ENCODE measurements at regions not wholly inside any gene's neighbourhood (a gene's known extent, or its start where the extent isn't known, plus 50 kb on each side); places are given as distances from the start of the nearest gene placed in this dataset.

GRCh38 chr15:29600262-29600661, 222.0 kb downstream of the TJP1 start:
- DNase-seq = no peak

GRCh38 chr15:29596266-29596665, 226.0 kb downstream of the TJP1 start:
- peak; percentile 7 for DNase-seq

DNA sequence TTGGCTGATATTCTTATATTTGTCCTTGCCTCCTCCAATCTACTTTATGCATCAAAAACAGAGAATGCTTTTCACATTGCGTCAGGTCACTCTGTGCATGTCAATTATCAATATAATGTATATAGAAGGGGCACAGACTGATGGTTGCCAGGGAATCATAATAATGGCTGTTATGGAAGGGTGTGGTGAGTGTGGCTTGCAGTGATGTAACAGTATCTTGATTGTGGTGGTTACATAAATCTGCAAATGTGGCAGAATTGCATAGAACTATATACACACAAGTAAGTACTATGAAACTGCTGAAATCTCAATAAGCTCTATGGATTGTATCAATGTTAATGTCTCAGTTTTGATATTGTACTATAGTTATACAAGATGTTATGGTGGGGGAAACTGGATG, 228.6 kb downstream of the TJP1 start:
- DNase-seq = no peak

GRCh38 chr15:29593111-29593510, 229.2 kb downstream of the TJP1 start:
- no peak for DNase-seq

DNA sequence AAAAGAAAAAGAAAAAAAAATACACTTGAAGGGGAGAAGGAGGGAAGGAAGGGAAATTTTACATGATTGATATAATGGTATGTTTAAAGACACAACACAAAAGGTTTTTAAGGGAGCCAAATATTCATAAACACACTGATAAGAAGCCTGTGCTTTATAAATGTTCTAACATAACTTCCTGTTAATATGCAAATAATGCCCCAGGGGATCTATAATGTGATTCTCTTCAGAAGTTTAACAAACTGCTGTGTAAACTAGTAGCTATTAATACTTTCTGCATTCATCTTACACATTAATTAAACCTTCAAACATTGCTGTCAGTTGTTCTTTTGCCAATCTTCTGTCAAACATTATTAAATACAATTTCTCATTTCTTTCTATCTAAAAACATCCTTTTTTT, 231.6 kb downstream of the TJP1 start:
- no peak for DNase-seq

DNA sequence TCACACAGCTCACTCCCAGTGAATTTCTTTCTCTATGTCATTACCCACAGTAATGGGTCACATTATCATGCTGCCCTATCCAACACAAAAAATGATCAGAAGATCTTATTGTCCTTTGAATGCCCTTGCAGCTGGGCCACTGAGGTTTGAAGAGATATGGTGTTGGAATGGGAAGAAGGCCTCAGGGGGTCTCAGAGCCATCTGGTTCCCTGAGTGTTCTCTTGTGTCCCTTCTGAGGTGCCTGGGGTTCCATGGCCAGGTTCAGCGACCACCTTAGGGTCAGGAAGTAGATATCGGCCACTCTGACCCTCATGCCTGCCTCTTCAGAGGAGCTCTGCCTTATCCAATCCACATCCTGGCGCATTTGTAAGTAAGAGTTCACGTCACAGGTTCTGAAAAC, 232.3 kb downstream of the TJP1 start:
- DNase-seq = no peak

GRCh38 chr15:29589416-29589815, 232.9 kb downstream of the TJP1 start:
- DNase-seq = no peak

DNA sequence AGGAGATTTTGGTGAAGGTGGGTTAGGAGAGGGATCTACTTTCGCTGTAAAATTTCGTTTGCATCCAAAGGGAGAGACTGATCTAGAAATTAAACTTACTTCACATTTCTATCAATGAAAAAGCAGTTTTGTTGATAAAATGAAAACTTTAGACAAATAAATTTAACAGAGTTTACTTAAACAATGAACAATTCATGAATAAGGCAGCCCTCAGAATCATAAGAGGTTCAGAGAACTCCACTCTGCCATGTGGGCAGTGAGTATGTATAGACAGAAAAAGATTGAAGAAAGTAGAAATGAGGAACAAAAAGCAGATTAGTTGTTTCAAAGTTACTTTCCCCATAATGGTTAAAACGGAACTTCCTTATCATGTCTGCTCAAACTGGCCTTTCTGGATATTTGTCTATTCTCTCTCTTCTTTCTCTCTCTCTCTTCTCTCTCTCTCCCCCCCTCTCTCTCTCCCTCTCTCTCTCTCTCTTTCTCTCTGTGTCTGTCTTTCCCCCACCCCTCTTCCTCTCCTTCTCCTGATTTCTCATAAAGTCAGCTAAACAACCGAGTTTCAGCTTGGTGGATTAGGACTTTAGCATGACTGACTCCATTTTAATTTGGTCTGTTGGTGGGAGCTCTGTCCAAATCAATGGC, 248.9 kb downstream of the TJP1 start:
- no peak for DNase-seq

DNA sequence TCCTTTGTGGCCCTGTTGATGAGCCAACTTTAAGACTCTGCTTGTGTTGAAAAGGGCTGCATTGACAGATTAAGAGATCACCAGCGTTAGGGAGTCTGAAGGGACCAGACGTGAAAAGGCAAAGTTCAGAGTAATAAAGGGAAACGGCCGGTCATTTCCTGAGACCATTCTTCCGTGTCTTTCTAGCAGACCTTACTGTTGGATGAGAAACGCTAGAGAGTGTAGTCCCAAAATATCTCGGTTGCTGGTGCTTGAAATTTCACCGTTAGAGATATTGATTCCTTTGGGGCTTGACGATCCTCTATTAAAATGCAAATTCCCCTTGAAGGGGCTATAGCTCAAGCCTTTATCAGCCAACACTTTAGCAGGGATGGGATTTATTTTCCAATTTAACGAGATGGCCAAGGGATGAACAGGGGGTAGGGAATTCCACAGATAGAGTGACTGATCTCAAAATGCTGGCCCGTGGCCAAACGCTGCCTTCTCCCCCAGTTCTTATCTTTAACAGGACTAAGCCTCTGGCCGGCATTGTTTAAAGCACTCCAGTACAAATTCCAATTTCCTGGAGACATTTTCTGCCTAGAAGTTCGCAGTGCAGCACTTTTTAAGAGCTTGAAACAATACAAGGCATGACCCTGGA, 250.4 kb downstream of the TJP1 start:
- no peak for DNase-seq

GRCh38 chr15:29570948-29571791, 251.1 kb downstream of the TJP1 start:
- DNase-seq = peak; percentile 0

DNA sequence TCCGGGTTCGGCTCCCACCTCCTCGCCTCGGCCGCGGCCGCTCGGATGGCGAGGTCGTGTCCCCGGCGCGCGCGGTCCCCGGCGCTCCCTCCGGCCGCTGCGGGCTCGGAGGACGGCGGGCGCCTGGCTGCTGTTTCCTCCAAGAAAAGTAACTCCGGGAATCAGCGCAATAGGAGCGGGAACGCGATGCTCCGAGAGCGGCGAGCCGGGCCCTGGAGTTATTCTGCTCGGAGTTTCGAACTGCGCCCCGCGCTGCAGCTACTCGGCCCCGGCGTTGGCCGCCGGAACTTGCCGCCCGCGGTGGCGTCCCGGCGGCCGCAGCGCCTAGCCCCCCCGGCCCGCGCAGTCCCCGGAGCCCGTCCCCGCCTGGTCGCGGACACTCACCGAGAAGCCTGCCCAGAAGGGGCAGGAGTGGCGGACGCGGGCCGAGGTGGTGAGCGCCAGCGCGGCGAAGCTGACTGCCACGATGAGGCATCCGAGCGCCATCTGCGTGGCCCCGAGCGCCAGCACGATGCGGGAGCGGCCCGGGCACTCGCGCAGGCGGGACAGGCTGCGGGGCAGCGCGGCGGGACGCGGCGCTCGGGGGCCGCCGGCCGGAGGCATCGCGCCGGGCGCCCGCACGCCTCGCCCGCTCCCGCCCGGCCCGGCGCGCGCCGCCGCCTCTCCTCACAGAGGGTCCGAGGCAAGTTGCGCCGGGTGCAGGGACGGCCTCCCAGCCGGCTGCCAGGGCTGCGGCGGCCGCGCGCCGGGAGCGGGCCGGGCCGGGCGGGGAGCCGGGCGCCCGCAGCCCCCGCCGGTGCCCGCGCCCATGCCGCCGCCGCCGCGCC, 251.9 kb downstream of the TJP1 start:
- DNase-seq = no peak

DNA sequence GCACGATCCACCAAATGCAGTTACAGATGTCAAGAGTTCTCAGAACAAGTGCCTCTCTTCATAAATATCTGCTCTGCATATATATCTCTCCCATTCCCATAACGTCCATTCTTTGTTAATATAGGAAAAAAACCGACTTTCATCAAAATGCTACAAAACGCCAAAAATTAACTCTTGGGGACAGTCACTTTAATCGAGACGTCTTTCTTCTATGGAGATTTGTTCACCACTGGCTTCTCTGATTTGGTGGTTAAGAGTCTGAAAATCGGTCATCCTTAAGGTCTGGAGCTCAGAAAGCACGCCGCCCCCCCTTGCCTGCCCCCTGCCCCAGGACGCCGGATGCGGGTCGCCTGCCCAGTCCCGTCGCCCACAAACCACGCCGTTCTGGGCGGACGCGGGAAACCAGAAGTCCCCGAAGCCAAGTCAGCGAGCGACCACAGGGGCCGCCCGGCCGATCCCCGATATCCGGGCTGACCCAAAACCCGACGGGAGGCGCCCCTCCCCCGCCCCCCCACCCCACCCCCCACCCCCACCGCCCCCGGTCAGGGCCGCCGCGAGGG, 252.7 kb downstream of the TJP1 start:
- DNase-seq = no peak

- DNase-seq = peak; percentile 8
Observed at GRCh38 chr15:29568840-29569532, 253.3 kb downstream of the TJP1 start.

DNA sequence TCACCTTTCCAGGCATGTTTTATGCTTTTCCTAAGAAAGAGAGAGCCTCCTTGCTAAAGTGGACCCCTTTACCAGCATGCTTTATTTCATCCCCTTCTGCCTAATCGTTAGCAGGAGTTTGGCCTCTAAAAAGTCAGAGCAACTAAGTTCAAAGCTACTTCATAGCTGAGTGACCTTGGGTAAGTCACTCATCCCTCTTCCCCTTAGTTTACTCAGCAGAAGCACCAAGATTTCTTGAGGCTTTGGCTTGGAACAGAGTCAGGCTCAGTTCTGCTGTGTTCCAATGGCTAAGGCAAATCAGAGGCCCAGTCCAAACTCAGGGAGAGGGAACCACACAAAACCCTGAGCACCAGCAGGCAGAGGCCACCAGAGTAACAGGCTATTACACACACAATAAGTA, 254.9 kb downstream of the TJP1 start:
- no peak for DNase-seq

DNA sequence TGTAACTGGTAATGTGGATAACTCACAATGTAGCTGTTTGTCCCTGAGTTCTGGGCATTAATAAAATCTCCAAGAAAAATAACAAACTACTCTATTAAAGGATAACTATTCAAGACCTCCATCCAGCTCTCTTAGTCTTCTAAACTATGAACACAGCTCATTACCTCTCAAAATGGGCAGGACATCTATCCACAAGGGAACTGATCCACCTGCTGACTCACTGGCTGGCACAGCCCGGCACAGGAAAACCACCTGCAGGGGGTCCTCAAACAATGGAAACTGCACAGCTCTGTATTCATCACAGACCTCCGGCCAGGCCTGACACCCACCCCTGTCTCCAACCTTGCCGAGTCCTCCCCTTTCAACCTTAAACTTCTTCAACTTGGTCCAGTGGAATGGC, 255.4 kb downstream of the TJP1 start:
- DNase-seq = no peak

GRCh38 chr15:29563112-29563511, 259.2 kb downstream of the TJP1 start:
- DNase-seq = no peak

DNA sequence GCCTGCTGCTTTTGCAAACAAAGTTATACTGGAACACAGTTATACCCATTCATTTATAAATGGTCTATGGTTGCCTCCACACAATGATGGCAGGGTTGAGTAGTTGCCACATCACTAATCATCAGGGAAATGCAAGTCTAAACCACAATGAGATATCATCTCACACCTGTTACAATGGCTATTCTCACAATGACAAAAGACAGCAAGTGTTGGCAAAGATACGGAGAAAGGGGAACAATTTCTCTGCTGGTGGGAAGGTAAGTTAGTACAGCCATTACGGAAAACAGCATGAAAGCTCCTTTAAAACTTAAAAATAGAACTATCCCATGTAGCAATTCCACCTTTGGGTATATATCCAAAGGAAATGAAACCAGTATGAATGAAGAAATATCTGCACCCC, 261.4 kb downstream of the TJP1 start:
- DNase-seq = no peak

GRCh38 chr15:29558261-29558660, 264.0 kb downstream of the TJP1 start:
- DNase-seq = no peak

DNA sequence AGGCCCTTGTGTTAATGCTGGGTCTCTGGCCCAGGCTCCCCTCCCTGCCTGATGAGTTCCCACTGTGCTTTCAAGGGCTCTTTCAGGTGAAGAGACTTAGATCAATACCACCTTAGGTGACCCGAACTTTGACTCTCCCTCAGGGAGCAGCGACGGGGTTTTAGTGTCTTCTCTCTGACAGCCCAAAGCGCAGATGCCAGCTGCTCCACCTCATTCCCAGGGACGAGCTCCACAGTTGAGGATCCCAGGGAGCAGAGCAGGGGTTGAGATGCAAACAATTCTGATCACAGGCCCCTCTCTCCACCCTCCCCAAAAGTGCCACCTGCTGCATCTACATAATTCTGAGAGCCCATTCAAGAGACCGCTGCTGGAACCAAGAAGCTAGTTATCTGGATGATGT, 265.1 kb downstream of the TJP1 start:
- DNase-seq = no peak

DNA sequence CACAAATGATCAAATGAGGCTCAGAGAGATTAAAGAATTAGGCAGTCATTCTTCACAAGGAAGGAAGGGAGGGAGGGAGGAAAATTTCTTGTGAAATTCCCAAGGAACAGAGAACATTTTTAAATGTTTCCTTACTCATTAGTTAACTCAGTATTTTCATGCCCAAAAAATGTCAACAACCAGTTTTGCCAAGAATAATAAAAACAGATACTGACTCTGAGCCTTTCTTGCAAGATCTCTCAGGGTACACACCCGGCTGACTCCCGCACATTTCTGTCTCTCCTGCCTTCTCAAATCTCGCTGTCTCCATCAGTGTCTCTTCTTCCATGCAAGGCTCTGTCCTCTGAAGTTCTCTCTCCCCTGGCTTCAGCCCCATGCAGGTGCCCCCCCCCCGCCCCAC, 265.9 kb downstream of the TJP1 start:
- no peak for DNase-seq

DNA sequence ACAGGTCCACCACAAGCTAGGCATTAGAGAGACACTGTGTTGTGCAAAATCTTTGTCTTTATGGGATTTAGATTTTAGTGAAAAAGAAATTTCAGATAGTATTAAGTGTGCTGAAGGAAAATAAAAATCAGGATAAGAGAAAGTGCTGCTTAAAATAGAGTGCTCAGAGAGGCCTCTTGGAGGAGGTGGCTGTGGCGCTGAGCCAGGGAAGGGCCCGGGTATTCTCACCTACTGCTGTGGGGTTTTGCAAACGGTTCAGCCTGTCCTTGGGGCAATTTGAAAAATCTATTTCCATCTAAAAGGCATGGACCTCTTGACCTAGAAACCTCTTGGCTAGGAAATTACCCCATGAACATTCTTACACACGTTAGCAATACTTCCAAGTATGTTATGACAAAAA, 267.7 kb downstream of the TJP1 start:
- no peak for DNase-seq

GRCh38 chr15:29550834-29551465, 271.3 kb downstream of the TJP1 start:
- DNase-seq = no peak
